ENCODE measurements at regions not wholly inside any gene's neighbourhood (a gene's known extent, or its start where the extent isn't known, plus 50 kb on each side); places are given as distances from the start of the nearest gene placed in this dataset.

GRCh38 chrX:39972340-39972739, 125.4 kb downstream of the BCOR start:
- DNase-seq (ENCODE audit: low read depth in 2 of 2) = no peak

GRCh38 chrX:39973810-39974209, 123.9 kb downstream of the BCOR start:
- no peak for DNase-seq (ENCODE audit: low read depth in 2 of 2)

- DNase-seq (ENCODE audit: low read depth in 2 of 2) = no peak
Measured at GRCh38 chrX:39974270-39974669, 123.5 kb downstream of the BCOR start.

GRCh38 chrX:39975101-39975925, 122.4 kb downstream of the BCOR start:
- DNase-seq (ENCODE audit: low read depth in 2 of 2) = no peak

GRCh38 chrX:39981946-39982345, 115.8 kb downstream of the BCOR start:
- no peak for DNase-seq (ENCODE audit: low read depth in 2 of 2)

DNA sequence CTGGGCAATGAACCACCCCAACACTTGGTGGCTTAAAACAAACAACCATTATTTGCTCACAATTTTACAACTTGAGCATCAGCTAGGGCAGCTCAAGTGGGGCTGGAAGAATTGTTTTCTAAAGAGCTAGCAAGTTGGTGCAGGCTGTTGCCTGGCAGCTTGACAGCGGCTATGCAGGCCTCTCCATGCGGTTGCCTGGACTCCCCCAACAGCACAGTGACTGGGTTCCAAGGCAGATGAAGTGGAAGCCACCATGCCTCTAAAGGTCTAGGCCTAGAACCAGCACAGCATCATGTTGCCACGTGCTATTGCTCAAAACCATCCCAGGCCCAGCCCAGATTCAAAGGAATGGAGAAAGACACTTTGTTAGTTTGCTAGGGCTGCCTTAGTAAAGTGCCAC, 114.8 kb downstream of the BCOR start:
- no peak for DNase-seq (ENCODE audit: low read depth in 2 of 2)

GRCh38 chrX:39983715-39984114, 114.0 kb downstream of the BCOR start:
- DNase-seq (ENCODE audit: low read depth in 2 of 2) = no peak

DNA sequence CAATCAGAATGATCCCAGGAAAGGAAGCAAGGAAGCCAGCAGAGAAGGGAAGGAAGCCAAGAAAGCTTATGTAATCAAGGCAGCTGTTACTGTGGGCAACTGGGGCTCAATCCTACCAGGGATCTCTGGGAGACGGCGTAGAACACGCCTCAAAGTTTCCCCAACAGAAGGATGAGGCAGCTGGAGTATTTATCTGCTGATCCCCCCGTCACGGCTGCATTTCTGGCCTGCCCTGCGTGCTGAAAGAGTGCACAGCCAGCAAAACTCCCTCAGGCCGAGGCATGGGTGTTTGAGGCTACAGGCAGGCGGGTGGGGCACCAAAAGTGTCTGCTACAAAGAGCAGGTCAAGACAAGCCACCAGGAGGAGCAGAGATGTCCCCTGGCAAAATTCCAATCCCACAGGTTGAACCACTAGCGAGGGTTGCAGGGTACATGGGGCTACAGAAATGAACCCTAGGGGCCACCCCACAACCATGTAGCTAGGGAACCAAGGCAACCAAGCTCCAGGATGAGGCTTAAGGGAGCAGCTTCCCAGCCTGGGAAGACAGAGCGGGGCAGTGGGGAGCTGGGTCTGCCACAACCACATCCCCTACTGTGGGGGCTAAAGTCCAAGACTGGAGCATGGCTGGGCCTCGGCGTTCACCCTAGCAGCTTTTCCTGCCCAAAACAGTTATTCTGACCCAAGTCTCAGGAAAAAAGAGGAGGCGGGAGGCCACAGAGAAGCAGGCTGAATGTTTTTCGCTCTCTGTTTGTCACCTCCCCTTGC, 113.4 kb downstream of the BCOR start:
- DNase-seq (ENCODE audit: low read depth in 2 of 2) = peak; percentile 23 to 30

GRCh38 chrX:39985071-39985470, 112.7 kb downstream of the BCOR start:
- DNase-seq (ENCODE audit: low read depth in 2 of 2) = no peak

DNA sequence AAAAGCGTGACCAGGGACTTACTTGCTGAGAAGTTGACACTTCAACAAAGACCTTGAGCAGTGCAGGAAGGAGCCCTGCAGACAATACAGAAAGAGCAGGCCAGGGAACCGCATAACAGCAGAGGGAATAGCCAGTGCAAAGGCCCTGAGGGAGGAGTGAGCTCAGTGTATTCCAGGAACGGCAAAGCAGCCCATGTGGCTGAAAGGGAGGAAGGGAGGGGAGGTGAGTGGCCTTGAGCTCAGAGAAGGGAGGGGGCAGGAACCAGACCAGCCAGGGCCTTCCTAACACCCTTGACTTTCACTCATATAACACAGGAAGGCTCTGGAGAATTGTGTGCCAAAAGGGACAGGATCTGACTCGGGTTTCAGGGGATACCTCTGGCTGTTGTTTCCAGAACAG, 112.2 kb downstream of the BCOR start:
- DNase-seq (ENCODE audit: low read depth in 2 of 2) = no peak

GRCh38 chrX:39988496-39988895, 109.3 kb downstream of the BCOR start:
- no peak for DNase-seq (ENCODE audit: low read depth in 2 of 2)

DNA sequence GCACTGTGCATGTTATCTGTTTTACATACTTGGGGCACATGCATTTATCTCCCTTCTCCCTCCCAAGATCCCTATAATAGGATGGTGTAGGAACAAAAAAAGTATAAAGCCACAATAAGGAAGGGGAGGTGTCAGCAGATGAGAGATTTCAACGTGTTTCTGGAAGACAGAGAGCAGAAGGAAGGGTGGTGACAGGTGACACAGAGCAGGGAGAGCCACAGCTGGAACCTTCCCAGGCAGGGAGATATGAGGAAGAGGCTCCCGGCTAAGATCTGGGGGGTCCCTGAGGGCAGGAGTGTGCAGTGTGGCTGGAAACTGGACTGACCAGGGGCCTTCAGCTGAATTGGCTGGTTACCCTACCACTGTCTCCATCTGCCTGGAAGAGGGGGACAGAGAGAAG, 107.4 kb downstream of the BCOR start:
- no peak for DNase-seq (ENCODE audit: low read depth in 2 of 2)

DNA sequence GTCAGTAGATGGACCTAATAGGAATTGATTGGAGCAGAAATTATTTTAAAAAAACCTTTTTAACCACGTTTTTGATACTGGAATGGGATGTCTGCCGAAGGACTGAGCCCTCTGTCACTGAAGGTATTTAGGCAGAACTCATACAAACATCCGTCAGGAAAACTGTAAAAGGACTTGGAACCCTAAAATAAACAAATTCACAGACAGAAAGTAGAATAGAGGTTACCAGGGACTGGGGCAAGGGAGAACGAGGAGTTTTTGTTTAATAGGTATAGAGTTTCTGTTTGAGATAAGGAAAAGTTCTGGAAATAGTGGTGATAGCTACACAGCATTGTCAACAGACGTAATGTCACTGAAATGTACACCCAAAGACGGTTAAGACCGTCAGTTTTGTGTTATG, 105.5 kb downstream of the BCOR start:
- no peak for DNase-seq (ENCODE audit: low read depth in 2 of 2)

- DNase-seq (ENCODE audit: low read depth in 2 of 2) = no peak
Measured at GRCh38 chrX:39995457-39995856, 102.3 kb downstream of the BCOR start.

GRCh38 chrX:39996536-39996935, 101.2 kb downstream of the BCOR start:
- no peak for DNase-seq (ENCODE audit: low read depth in 2 of 2)

- DNase-seq (ENCODE audit: low read depth in 2 of 2) = no peak
Measured at GRCh38 chrX:39998636-39999406, 98.9 kb downstream of the BCOR start.
